ENCODE measurements at regions not wholly inside any gene's neighbourhood (a gene's known extent, or its start where the extent isn't known, plus 50 kb on each side); places are given as distances from the start of the nearest gene placed in this dataset.
A peak's percentile ranks its signal among the peaks of the same experiment; 100 is the strongest.

DNA sequence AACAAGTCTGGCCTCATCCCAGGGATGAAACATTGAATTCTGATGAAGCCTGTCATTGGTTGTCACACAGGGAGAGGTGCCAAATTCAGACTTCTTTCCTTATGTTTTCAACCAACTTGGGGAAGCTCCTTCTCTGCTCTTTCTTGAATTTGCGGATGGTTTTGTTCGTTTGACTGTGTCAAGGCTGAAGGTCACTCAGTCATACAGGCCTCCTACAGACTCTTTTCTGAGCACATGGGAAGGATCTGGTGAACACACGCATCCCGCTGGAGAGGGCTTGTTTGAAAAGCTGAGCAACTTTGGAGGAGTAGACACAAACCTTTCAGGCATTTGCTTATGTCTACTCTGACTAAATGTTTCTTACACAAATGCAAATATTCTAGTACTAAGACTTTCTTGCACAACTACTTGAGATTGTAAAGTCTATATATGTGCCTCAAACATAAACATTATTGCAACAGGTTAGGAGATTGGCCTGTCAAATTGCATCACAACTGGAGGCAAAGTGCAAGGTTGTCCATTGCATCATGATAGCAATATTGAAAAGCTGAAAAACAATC lies 151.5 kb upstream of the NR3C1 start (continued):
- TF ChIP-seq ZNF225 (CRISPR knock-in tag; IDR thresholded peaks at IDR 0.05) (no peak), HOXA3 (CRISPR knock-in tag; IDR thresholded peaks at IDR 0.05) (peak; percentile 81), ZNF713 (CRISPR knock-in tag; IDR thresholded peaks at IDR 0.05) (no peak), KDM3A (CRISPR knock-in tag; IDR thresholded peaks at IDR 0.05; ENCODE audit: low read depth) (peak; percentile 90), WIZ (CRISPR knock-in tag; IDR thresholded peaks at IDR 0.05) (peak; percentile 37; the same call in 1 of the 2 replicates), ZNF660 (CRISPR knock-in tag; IDR thresholded peaks at IDR 0.05; ENCODE audit: borderline replicate concordance, low read depth) (no peak), ZNF383 (CRISPR knock-in tag; IDR thresholded peaks at IDR 0.05; ENCODE audit: borderline replicate concordance) (no peak), FOXC1 (CRISPR knock-in tag; IDR thresholded peaks at IDR 0.05; ENCODE audit: borderline replicate concordance) (no peak), ZNF17 (CRISPR knock-in tag; IDR thresholded peaks at IDR 0.05) (no peak), ZNF274 (CRISPR knock-in tag; IDR thresholded peaks at IDR 0.05) (no peak), POLR2A (IDR thresholded peaks at IDR 0.05; ENCODE audit: insufficient read depth in 1 of 2, low read depth in 2 of 2, low read length in 2 of 2) (no peak), GATAD2A (CRISPR knock-in tag; IDR thresholded peaks at IDR 0.05) (peak; percentile 100), ZNF441 (CRISPR knock-in tag; IDR thresholded peaks at IDR 0.05; ENCODE audit: borderline replicate concordance) (no peak), ZNF143 (CRISPR knock-in tag; IDR thresholded peaks at IDR 0.05) (no peak)
- TF ChIP-seq, protein P1, sequence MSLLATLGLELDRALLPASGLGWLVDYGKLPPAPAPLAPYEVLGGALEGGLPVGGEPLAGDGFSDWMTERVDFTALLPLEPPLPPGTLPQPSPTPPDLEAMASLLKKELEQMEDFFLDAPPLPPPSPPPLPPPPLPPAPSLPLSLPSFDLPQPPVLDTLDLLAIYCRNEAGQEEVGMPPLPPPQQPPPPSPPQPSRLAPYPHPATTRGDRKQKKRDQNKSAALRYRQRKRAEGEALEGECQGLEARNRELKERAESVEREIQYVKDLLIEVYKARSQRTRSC (CRISPR knock-in tag; IDR thresholded peaks at IDR 0.05; ENCODE audit: low read depth) = no peak
- TF ChIP-seq, protein P2, sequence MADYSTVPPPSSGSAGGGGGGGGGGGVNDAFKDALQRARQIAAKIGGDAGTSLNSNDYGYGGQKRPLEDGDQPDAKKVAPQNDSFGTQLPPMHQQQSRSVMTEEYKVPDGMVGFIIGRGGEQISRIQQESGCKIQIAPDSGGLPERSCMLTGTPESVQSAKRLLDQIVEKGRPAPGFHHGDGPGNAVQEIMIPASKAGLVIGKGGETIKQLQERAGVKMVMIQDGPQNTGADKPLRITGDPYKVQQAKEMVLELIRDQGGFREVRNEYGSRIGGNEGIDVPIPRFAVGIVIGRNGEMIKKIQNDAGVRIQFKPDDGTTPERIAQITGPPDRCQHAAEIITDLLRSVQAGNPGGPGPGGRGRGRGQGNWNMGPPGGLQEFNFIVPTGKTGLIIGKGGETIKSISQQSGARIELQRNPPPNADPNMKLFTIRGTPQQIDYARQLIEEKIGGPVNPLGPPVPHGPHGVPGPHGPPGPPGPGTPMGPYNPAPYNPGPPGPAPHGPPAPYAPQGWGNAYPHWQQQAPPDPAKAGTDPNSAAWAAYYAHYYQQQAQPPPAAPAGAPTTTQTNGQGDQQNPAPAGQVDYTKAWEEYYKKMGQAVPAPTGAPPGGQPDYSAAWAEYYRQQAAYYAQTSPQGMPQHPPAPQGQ (CRISPR knock-in tag; IDR thresholded peaks at IDR 0.05; ENCODE audit: borderline replicate concordance) = no peak
- TF ChIP-seq, protein P3, sequence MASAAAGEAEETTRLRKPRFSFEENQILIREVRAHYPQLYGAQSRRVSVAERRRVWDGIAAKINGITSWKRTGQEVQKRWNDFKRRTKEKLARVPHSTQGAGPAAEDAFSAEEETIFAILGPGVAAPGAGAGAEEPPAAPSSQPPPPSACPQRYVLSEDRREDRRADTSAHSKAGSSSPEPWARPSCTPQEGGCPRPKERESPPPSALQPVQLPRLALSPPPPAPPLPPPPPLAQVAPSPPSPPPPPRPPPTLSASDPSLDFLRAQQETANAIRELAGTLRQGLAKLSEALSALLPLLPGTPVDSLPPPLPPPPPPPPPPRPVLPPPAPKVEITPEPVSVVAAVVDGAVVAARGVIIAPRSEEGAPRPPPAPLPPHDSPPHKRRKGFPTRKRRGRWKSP (CRISPR knock-in tag; IDR thresholded peaks at IDR 0.05) = peak; percentile 73; the same call in 1 of the 2 replicates
- TF ChIP-seq, protein P4, sequence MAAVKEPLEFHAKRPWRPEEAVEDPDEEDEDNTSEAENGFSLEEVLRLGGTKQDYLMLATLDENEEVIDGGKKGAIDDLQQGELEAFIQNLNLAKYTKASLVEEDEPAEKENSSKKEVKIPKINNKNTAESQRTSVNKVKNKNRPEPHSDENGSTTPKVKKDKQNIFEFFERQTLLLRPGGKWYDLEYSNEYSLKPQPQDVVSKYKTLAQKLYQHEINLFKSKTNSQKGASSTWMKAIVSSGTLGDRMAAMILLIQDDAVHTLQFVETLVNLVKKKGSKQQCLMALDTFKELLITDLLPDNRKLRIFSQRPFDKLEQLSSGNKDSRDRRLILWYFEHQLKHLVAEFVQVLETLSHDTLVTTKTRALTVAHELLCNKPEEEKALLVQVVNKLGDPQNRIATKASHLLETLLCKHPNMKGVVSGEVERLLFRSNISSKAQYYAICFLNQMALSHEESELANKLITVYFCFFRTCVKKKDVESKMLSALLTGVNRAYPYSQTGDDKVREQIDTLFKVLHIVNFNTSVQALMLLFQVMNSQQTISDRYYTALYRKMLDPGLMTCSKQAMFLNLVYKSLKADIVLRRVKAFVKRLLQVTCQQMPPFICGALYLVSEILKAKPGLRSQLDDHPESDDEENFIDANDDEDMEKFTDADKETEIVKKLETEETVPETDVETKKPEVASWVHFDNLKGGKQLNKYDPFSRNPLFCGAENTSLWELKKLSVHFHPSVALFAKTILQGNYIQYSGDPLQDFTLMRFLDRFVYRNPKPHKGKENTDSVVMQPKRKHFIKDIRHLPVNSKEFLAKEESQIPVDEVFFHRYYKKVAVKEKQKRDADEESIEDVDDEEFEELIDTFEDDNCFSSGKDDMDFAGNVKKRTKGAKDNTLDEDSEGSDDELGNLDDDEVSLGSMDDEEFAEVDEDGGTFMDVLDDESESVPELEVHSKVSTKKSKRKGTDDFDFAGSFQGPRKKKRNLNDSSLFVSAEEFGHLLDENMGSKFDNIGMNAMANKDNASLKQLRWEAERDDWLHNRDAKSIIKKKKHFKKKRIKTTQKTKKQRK (IDR thresholded peaks at IDR 0.05; ENCODE audit: low read length) = no peak
- TF ChIP-seq, protein P5, sequence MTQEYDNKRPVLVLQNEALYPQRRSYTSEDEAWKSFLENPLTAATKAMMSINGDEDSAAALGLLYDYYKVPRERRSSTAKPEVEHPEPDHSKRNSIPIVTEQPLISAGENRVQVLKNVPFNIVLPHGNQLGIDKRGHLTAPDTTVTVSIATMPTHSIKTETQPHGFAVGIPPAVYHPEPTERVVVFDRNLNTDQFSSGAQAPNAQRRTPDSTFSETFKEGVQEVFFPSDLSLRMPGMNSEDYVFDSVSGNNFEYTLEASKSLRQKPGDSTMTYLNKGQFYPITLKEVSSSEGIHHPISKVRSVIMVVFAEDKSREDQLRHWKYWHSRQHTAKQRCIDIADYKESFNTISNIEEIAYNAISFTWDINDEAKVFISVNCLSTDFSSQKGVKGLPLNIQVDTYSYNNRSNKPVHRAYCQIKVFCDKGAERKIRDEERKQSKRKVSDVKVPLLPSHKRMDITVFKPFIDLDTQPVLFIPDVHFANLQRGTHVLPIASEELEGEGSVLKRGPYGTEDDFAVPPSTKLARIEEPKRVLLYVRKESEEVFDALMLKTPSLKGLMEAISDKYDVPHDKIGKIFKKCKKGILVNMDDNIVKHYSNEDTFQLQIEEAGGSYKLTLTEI (CRISPR knock-in tag; conservative IDR thresholded peaks at IDR 0.05) = no peak
- TF ChIP-seq, protein P6, sequence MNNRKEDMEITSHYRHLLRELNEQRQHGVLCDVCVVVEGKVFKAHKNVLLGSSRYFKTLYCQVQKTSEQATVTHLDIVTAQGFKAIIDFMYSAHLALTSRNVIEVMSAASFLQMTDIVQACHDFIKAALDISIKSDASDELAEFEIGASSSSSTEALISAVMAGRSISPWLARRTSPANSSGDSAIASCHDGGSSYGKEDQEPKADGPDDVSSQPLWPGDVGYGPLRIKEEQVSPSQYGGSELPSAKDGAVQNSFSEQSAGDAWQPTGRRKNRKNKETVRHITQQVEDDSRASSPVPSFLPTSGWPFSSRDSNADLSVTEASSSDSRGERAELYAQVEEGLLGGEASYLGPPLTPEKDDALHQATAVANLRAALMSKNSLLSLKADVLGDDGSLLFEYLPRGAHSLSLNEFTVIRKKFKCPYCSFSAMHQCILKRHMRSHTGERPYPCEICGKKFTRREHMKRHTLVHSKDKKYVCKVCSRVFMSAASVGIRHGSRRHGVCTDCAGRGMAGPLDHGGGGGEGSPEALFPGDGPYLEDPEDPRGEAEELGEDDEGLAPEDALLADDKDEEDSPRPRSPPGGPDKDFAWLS (CRISPR knock-in tag; IDR thresholded peaks at IDR 0.05; ENCODE audit: borderline replicate concordance) = no peak

Measured in HepG2 (cell line).